ENCODE measurements at regions not wholly inside any gene's neighbourhood (a gene's known extent, or its start where the extent isn't known, plus 50 kb on each side); places are given as distances from the start of the nearest gene placed in this dataset.
"Not testable (repeated sequence)": the region's sequence is repeated elsewhere in the genome, so short reads cannot be mapped to it uniquely, and the experiment has no call there.

- ATAC-seq, result no peak
- Histone ChIP-seq H3K4me1 (no peaks in the 10 kb centered on the region), H3K9me3 (no peaks in the 10 kb centered on the region), H3K27ac (no peak overlapping the region), H3K27me3 (no peaks in the 10 kb centered on the region), H3K4me3 (no peak overlapping the region), H3K36me3 (replicated peaks in 1 of 2; ENCODE audit: insufficient read depth in 1 of 2, low read depth in 2 of 2) (no peaks in the 10 kb centered on the region)
- intact Hi-C loops (cut with DNase I), result no loop called here
- WGBS, 2 donors, result 85 to 89% methylated on average over 3 to 5 of the region's 5 CpGs
- no peak for TF ChIP-seq POLR2A (IDR thresholded peaks at IDR 0.05)
- peak in 1 of 4 donors; percentile 7 for DNase-seq
Measured at GRCh38 chr15:84400820-84401219, 165.2 kb downstream of the GOLGA6L4 start.

GRCh38 chr15:84401461-84401860 is 165.9 kb downstream of the GOLGA6L4 start:
- H3K27ac ChIP-seq; ATAC-seq; H3K36me3 ChIP-seq (replicated peaks in 1 of 2; ENCODE audit: insufficient read depth in 1 of 2, low read depth in 2 of 2); H3K9me3 ChIP-seq; intact Hi-C loops (cut with DNase I); H3K4me1 ChIP-seq; H3K4me3 ChIP-seq; H3K27me3 ChIP-seq: not testable (repeated sequence)
- peak in 1 of 4 donors; percentile 5 for DNase-seq
- WGBS, 2 donors, result 83 to 92% methylated on average over 2 to 4 of the region's 5 CpGs

GRCh38 chr15:84401891-84402840 is 166.6 kb downstream of the GOLGA6L4 start:
- intact Hi-C loops (cut with DNase I); H3K9me3 ChIP-seq; H3K27me3 ChIP-seq; H3K36me3 ChIP-seq (replicated peaks in 1 of 2; ENCODE audit: insufficient read depth in 1 of 2, low read depth in 2 of 2); ATAC-seq; H3K4me3 ChIP-seq; H3K4me1 ChIP-seq; H3K27ac ChIP-seq: not testable (repeated sequence)
- 83 to 97% methylated on average over 9 to 12 of the region's 14 CpGs for WGBS, 2 donors
- DNase-seq, result peak in 1 of 4 donors; percentile 7

- no peak for TF ChIP-seq POLR2A (IDR thresholded peaks at IDR 0.05)
- TF ChIP-seq CTCF (IDR thresholded peaks at IDR 0.05), result no peak
- ATAC-seq (no peak), DNase-seq (peak in 1 of 4 donors; percentile 5)
- H3K9me3 ChIP-seq, result no peaks in the 10 kb centered on the region
- H3K4me3 ChIP-seq, result no peak overlapping the region
- no peaks in the 10 kb centered on the region for H3K36me3 ChIP-seq (replicated peaks in 1 of 2; ENCODE audit: insufficient read depth in 1 of 2, low read depth in 2 of 2)
- H3K27me3 ChIP-seq, result no peaks in the 10 kb centered on the region
- H3K4me1 ChIP-seq, result no peaks in the 10 kb centered on the region
- 80 to 95% methylated on average over 1 to 20 of the region's 21 CpGs for WGBS, 2 donors
- intact Hi-C loops (cut with DNase I), result no loop called here
- no peak overlapping the region for H3K27ac ChIP-seq
Measured at GRCh38 chr15:84402856-84403608, 167.5 kb downstream of the GOLGA6L4 start.

GRCh38 chr15:84409357-84409756 is 173.8 kb downstream of the GOLGA6L4 start:
- H3K27ac ChIP-seq; ATAC-seq; H3K27me3 ChIP-seq; intact Hi-C loops (cut with DNase I); H3K4me3 ChIP-seq; H3K4me1 ChIP-seq; H3K9me3 ChIP-seq; H3K36me3 ChIP-seq (replicated peaks in 1 of 2; ENCODE audit: insufficient read depth in 1 of 2, low read depth in 2 of 2); DNase-seq: not testable (repeated sequence)
- WGBS, 2 donors, result no CpG with 5 or more reads among the region's 4 CpGs

- H3K4me3 ChIP-seq; H3K36me3 ChIP-seq (replicated peaks in 1 of 2; ENCODE audit: insufficient read depth in 1 of 2, low read depth in 2 of 2); H3K27me3 ChIP-seq; ATAC-seq; H3K4me1 ChIP-seq; H3K9me3 ChIP-seq; intact Hi-C loops (cut with DNase I): not testable (repeated sequence)
- WGBS, 2 donors, result no CpG with 5 or more reads among the region's 55 CpGs
- DNase-seq, result peak; percentile 1 to 14 (median 6)
- H3K27ac ChIP-seq, result peak overlapping the region in 2 of 4 donors; percentile 44 to 77
Measured at GRCh38 chr15:84421513-84422181, 179.2 kb upstream of the ZSCAN2 start.

- peak in 3 of 4 donors; percentile 0 to 12 (median 3) for DNase-seq
- H3K27me3 ChIP-seq; H3K27ac ChIP-seq; H3K4me3 ChIP-seq; H3K36me3 ChIP-seq (replicated peaks in 1 of 2; ENCODE audit: insufficient read depth in 1 of 2, low read depth in 2 of 2); H3K4me1 ChIP-seq; H3K9me3 ChIP-seq; ATAC-seq; intact Hi-C loops (cut with DNase I): not testable (repeated sequence)
- WGBS, 2 donors, result no CpG with 5 or more reads among the region's 7 CpGs
Measured at GRCh38 chr15:84425327-84425726, 175.5 kb upstream of the ZSCAN2 start.

- H3K4me3 ChIP-seq; H3K27ac ChIP-seq; H3K9me3 ChIP-seq; ATAC-seq; DNase-seq; H3K36me3 ChIP-seq (replicated peaks in 1 of 2; ENCODE audit: insufficient read depth in 1 of 2, low read depth in 2 of 2); intact Hi-C loops (cut with DNase I); H3K4me1 ChIP-seq; H3K27me3 ChIP-seq: not testable (repeated sequence)
- WGBS, 2 donors, result no CpG with 5 or more reads among the region's 26 CpGs
Measured at GRCh38 chr15:84473305-84473877, 127.4 kb upstream of the ZSCAN2 start.

- H3K4me3 ChIP-seq; H3K4me1 ChIP-seq; H3K9me3 ChIP-seq; H3K27ac ChIP-seq; H3K36me3 ChIP-seq (replicated peaks in 1 of 2; ENCODE audit: insufficient read depth in 1 of 2, low read depth in 2 of 2); DNase-seq; ATAC-seq; H3K27me3 ChIP-seq; intact Hi-C loops (cut with DNase I): not testable (repeated sequence)
- no CpG with 5 or more reads among the region's 14 CpGs for WGBS, 2 donors
Measured at GRCh38 chr15:84476364-84477033, 124.3 kb upstream of the ZSCAN2 start.

All from body of pancreas (tissue), 4 donors.